IPS-11a (cell line): ENCODE measurements at regions not wholly inside any gene's neighbourhood (a gene's known extent, or its start where the extent isn't known, plus 50 kb on each side); places are given as distances from the start of the nearest gene placed in this dataset.

Experiments used
- H3K4me3 ChIP-seq: one replicate; pipeline ENCODE4 v1.5.1; 2013; ENCODE audit warnings: low read depth, low read length, control low read depth

- H3K4me3 ChIP-seq: no peak overlapping the region
These were observed 115.7 kb upstream of the PPP2R3A start for GRCh38 chr3:135849827-135850226.

- no peak overlapping the region for H3K4me3 ChIP-seq
These were observed 114.1 kb upstream of the PPP2R3A start for GRCh38 chr3:135851201-135852081.

GRCh38 chr3:135853981-135854380 is 111.5 kb upstream of the PPP2R3A start:
- no peak overlapping the region for H3K4me3 ChIP-seq

GRCh38 chr3:135860761-135861160 is 104.8 kb upstream of the PPP2R3A start:
- no peak overlapping the region for H3K4me3 ChIP-seq

GRCh38 chr3:135862361-135862760 is 103.2 kb upstream of the PPP2R3A start:
- no peak overlapping the region for H3K4me3 ChIP-seq

- no peak overlapping the region for H3K4me3 ChIP-seq
These were observed 101.5 kb upstream of the PPP2R3A start for GRCh38 chr3:135864060-135864459.

GRCh38 chr3:135865085-135865484 is 100.4 kb upstream of the PPP2R3A start:
- no peak overlapping the region for H3K4me3 ChIP-seq

GRCh38 chr3:135865553-135865952 is 100.0 kb upstream of the PPP2R3A start:
- no peak overlapping the region for H3K4me3 ChIP-seq

- no peak overlapping the region for H3K4me3 ChIP-seq
These were observed 97.6 kb upstream of the PPP2R3A start for GRCh38 chr3:135867911-135868310.

- H3K4me3 ChIP-seq: no peak overlapping the region
These were observed 96.7 kb upstream of the PPP2R3A start for GRCh38 chr3:135868801-135869200.

- no peak overlapping the region for H3K4me3 ChIP-seq
These were observed 96.0 kb upstream of the PPP2R3A start for GRCh38 chr3:135869439-135870105.

- H3K4me3 ChIP-seq: no peak overlapping the region
These were observed 94.2 kb upstream of the PPP2R3A start for GRCh38 chr3:135871311-135871710.

- H3K4me3 ChIP-seq: no peak overlapping the region
These were observed 91.5 kb upstream of the PPP2R3A start for GRCh38 chr3:135874035-135874434.

GRCh38 chr3:135878501-135878900 is 87.0 kb upstream of the PPP2R3A start:
- no peak overlapping the region for H3K4me3 ChIP-seq

GRCh38 chr3:135885885-135886284 is 79.6 kb upstream of the PPP2R3A start:
- H3K4me3 ChIP-seq: no peak overlapping the region

GRCh38 chr3:135887220-135887619 is 78.3 kb upstream of the PPP2R3A start:
- H3K4me3 ChIP-seq: no peak overlapping the region

- no peak overlapping the region for H3K4me3 ChIP-seq
These were observed 76.1 kb upstream of the PPP2R3A start for GRCh38 chr3:135889443-135889842.

GRCh38 chr3:135891121-135891520 is 74.4 kb upstream of the PPP2R3A start:
- no peak overlapping the region for H3K4me3 ChIP-seq

- no peak overlapping the region for H3K4me3 ChIP-seq
These were observed 70.3 kb upstream of the PPP2R3A start for GRCh38 chr3:135895106-135895733.

- no peak overlapping the region for H3K4me3 ChIP-seq
These were observed 69.8 kb upstream of the PPP2R3A start for GRCh38 chr3:135895734-135896121.

GRCh38 chr3:135896613-135897012 is 68.9 kb upstream of the PPP2R3A start:
- no peak overlapping the region for H3K4me3 ChIP-seq

- no peak overlapping the region for H3K4me3 ChIP-seq
These were observed 67.8 kb upstream of the PPP2R3A start for GRCh38 chr3:135897715-135898114.
